Endodermal cell (in vitro differentiated cells): ENCODE measurements at regions not wholly inside any gene's neighbourhood (a gene's known extent, or its start where the extent isn't known, plus 50 kb on each side); places are given as distances from the start of the nearest gene placed in this dataset.

Experiments used
- DNase-seq: peaks from one replicate; pipeline ENCODE4 v3.0.0-alpha.2; 2017
- H3K27ac ChIP-seq: 2 replicates; pipeline ENCODE4 v1.5.1; 2013; ENCODE audit warnings: mild to moderate bottlenecking, low read depth, low read length, moderate library complexity
- H3K27me3 ChIP-seq: 2 replicates; pipeline ENCODE4 v1.6.1; 2013; ENCODE audit warnings: mild to moderate bottlenecking, low read length, moderate library complexity; ENCODE audit not compliant: insufficient read depth, control insufficient read depth, poor library complexity, severe bottlenecking
- H3K36me3 ChIP-seq: 2 replicates; pipeline ENCODE4 v1.7.0; 2013; ENCODE audit warnings: mild to moderate bottlenecking, low read length, moderate library complexity; ENCODE audit not compliant: control insufficient read depth, insufficient read depth
- H3K4me1 ChIP-seq: one replicate; pipeline ENCODE4 v1.7.0; 2013; ENCODE audit warnings: low read length; ENCODE audit not compliant: control insufficient read depth, insufficient read depth
- H3K4me3 ChIP-seq: 2 replicates; pipeline ENCODE4 v1.5.1; 2013; ENCODE audit warnings: mild to moderate bottlenecking, low read length, moderate library complexity
- H3K9ac ChIP-seq: 2 replicates; pipeline ENCODE4 v1.6.1; 2013; ENCODE audit warnings: mild to moderate bottlenecking, low read length, moderate library complexity; ENCODE audit not compliant: poor library complexity, severe bottlenecking; ENCODE audit errors: extremely low read depth
- H3K9me3 ChIP-seq: 2 replicates; pipeline ENCODE4 v1.6.1; 2013; ENCODE audit warnings: mild to moderate bottlenecking, low read length, moderate library complexity; ENCODE audit not compliant: control insufficient read depth
- H3K27ac Mint-ChIP-seq: 2 replicates; pipeline ENCODE4 v1.8.0; 2020; ENCODE audit warnings: mixed read lengths
- H3K27me3 Mint-ChIP-seq: 2 replicates; pipeline ENCODE4 v1.8.0; 2021; ENCODE audit warnings: mild to moderate bottlenecking, mixed read lengths; ENCODE audit not compliant: insufficient read depth
- H3K36me3 Mint-ChIP-seq: 2 replicates; pipeline ENCODE4 v1.8.0; 2020; ENCODE audit warnings: low read depth, mixed read lengths
- H3K4me1 Mint-ChIP-seq: 2 replicates; pipeline ENCODE4 v1.8.0; 2020; ENCODE audit warnings: mixed read lengths
- H3K4me3 Mint-ChIP-seq: 2 replicates; pipeline ENCODE4 v1.8.0; 2020; ENCODE audit warnings: mild to moderate bottlenecking, moderate library complexity, mixed read lengths
- H3K9me3 Mint-ChIP-seq: 2 replicates; pipeline ENCODE4 v1.8.0; 2020; ENCODE audit warnings: mild to moderate bottlenecking, mixed read lengths
- CTCF ChIP-seq: fragments of 200-600 bp; sonication (generic); conservative IDR thresholded peaks from 2 replicates; pipeline ENCODE4 v1.5.0; 2021; ENCODE audit warnings: antibody characterized with exemption, mild to moderate bottlenecking
- WGBS, 2 experiments: methylation state at CpG; one replicate each; pipeline versions ENCODE4 v1.1.5 to v1.1.7; 2013; ENCODE audit warnings: missing lambda C conversion rate in 2 of 2, mixed read lengths in 1 of 2; ENCODE audit not compliant: insufficient coverage in 1 of 2, insufficient read length in 1 of 2; 5-methylcytosine and 5-hydroxymethylcytosine counted together

DNA sequence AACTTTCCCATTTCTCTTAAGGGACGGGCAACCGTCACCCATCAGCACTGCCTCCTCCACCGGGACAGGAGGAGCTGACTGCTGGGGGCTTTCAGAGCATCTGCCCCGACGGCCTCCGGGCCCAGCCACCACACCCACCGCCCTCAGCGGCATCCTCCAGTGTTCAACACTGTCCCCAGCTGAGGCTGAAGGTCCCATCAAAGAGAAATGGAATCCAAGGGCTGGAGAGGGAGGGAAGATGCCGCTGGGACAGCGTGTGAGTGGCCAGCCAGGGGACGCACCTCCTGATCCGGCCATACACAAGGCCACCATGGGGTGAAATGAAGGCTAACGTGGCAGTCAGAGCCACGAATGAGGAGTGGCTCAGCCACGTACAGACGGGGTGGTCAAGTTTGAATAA lies 153.6 kb upstream of the PPP2R2D start:
- Mint-ChIP-seq H3K4me1 (peaks cover 21% of the 10 kb centered on the region), H3K27ac (no peak overlapping the region), H3K27me3 (no peaks in the 10 kb centered on the region), H3K4me3 (no peak overlapping the region), H3K9me3 (no peaks in the 10 kb centered on the region), H3K36me3 (no peaks in the 10 kb centered on the region)
- Histone ChIP-seq H3K4me1 (peaks cover 17% of the 10 kb centered on the region), H3K27ac (no peak overlapping the region), H3K27me3 (no peaks in the 10 kb centered on the region), H3K36me3 (no peaks in the 10 kb centered on the region), H3K9me3 (no peaks in the 10 kb centered on the region), H3K9ac (no peak overlapping the region), H3K4me3 (no peak overlapping the region)
- no peak for TF ChIP-seq CTCF
- no peak for DNase-seq
- 94 to 99% methylated on average over 10 to 16 of the region's 16 CpGs for WGBS, 2 experiments

- DNase-seq: no peak
- Mint-ChIP-seq H3K27me3 (no peaks in the 10 kb centered on the region), H3K27ac (no peak overlapping the region), H3K4me3 (no peak overlapping the region), H3K4me1 (peaks cover 27% of the 10 kb centered on the region), H3K9me3 (no peaks in the 10 kb centered on the region), H3K36me3 (no peaks in the 10 kb centered on the region)
- WGBS, 2 experiments: 85 to 90% methylated on average over 8 to 11 of the region's 11 CpGs
- Histone ChIP-seq H3K9me3 (no peaks in the 10 kb centered on the region), H3K36me3 (no peaks in the 10 kb centered on the region), H3K27me3 (no peaks in the 10 kb centered on the region), H3K27ac (no peak overlapping the region), H3K4me3 (no peak overlapping the region), H3K9ac (no peak overlapping the region), H3K4me1 (peaks cover 17% of the 10 kb centered on the region)
- TF ChIP-seq CTCF: no peak
These were observed 153.0 kb upstream of the PPP2R2D start for GRCh38 chr10:131747791-131748190.

- no peak overlapping the region for H3K4me3 ChIP-seq
- 90 to 95% methylated on average over 4 to 9 of the region's 9 CpGs for WGBS, 2 experiments
- Mint-ChIP-seq H3K36me3 (no peaks in the 10 kb centered on the region), H3K4me3 (no peak overlapping the region), H3K27ac (no peak overlapping the region), H3K4me1 (peaks cover 30% of the 10 kb centered on the region), H3K27me3 (no peaks in the 10 kb centered on the region), H3K9me3 (no peaks in the 10 kb centered on the region)
- TF ChIP-seq CTCF: no peak
- no peak for DNase-seq
- no peaks in the 10 kb centered on the region for H3K36me3 ChIP-seq
- H3K9me3 ChIP-seq: no peaks in the 10 kb centered on the region
- H3K27me3 ChIP-seq: no peaks in the 10 kb centered on the region
- no peak overlapping the region for H3K9ac ChIP-seq
- no peak overlapping the region for H3K27ac ChIP-seq
- H3K4me1 ChIP-seq: peaks cover 17% of the 10 kb centered on the region
These were observed 152.6 kb upstream of the PPP2R2D start for GRCh38 chr10:131748191-131748590.
